Gastrocnemius medialis (tissue), 4 donors: ENCODE measurements at regions not wholly inside any gene's neighbourhood (a gene's known extent, or its start where the extent isn't known, plus 50 kb on each side); places are given as distances from the start of the nearest gene placed in this dataset.
A peak's percentile ranks its signal among the peaks of the same experiment; 100 is the strongest.

Source experiments
- ATAC-seq, 2 donors: fragments of 150-250 bp; one replicate each; pipeline ENCODE4 v1.9.1; 2016
- DNase-seq, 2 donors: peaks; one replicate each; pipeline ENCODE4 v3.0.0-alpha.2; 2019
- H3K27ac ChIP-seq, 4 donors: fragments of 200-600 bp; sonication (generic); 1 replicate in 1 of 4; 2 replicates in 3 of 4; pipeline ENCODE4 v1.5.1; 2016 to 2018; ENCODE audit warnings: mild to moderate bottlenecking in 2 of 4, moderate library complexity in 1 of 4
- H3K27me3 ChIP-seq, 3 donors: fragments of 200-600 bp; sonication (generic) in 2 of 3; 1 replicate in 1 of 3; 2 replicates in 2 of 3; pipeline versions ENCODE4 v1.5.1 to v1.6.0; 2016 to 2019; ENCODE audit warnings: mild to moderate bottlenecking in 1 of 3, moderate library complexity in 1 of 3
- H3K36me3 ChIP-seq, 2 donors: fragments of 200-600 bp; sonication (generic) in 1 of 2; one replicate each; pipeline ENCODE4 v1.5.1; 2017 to 2018
- H3K4me1 ChIP-seq, 2 donors: fragments of 200-600 bp; sonication (generic) in 1 of 2; one replicate each; pipeline ENCODE4 v1.5.1; 2016 to 2017; ENCODE audit warnings: mild to moderate bottlenecking in 2 of 2
- H3K4me3 ChIP-seq, 4 donors: fragments of 200-600 bp; sonication (generic) in 3 of 4; 1 replicate in 1 of 4; 2 replicates in 3 of 4; pipeline ENCODE4 v1.5.1; 2016 to 2019; ENCODE audit warnings: mild to moderate bottlenecking in 2 of 4
- H3K9me3 ChIP-seq, 3 donors: fragments of 200-600 bp; sonication (generic) in 2 of 3; 1 replicate in 1 of 3; 2 replicates in 2 of 3; pipeline ENCODE4 v1.5.1; 2016 to 2019
- CTCF ChIP-seq, 5 experiments: fragments of 450-650 bp in 3 of 5; fragments of 200-600 bp in 2 of 5; sonication (generic) in 2 of 5; IDR thresholded peaks in 4 of 5; conservative IDR thresholded peaks in 1 of 5; 1 replicate in 4 of 5; 2 replicates in 1 of 5; pipeline ENCODE4 v1.5.1; 2016 to 2019; ENCODE audit warnings: antibody characterized with exemption in 5 of 5, mild to moderate bottlenecking in 3 of 5, moderate library complexity in 3 of 5
- POLR2A ChIP-seq, 2 donors: fragments of 450-650 bp; IDR thresholded peaks; one replicate each; pipeline ENCODE4 v1.6.1; 2017; ENCODE audit warnings: antibody characterized with exemption in 2 of 2, mild to moderate bottlenecking in 2 of 2, moderate library complexity in 2 of 2
- in situ Hi-C, 4 donors: fragments of 200-750 bp; cut with MboI; loops; one replicate each; pipeline versions ENCODE4 v1.15.0 to v1.8.0; 2017; ENCODE audit warnings: low sequenced_read_pairs in 4 of 4
- intact Hi-C: fragments of 100-400 bp; cut with DNase I; formaldehyde crosslinking; loops from one replicate; pipeline ENCODE4 v1.15.1; 2023; ENCODE audit warnings: low total_unique reads

GRCh38 chr10:31130406-31130805 lies 98.7 kb upstream of the ZNF438 start:
- H3K4me3 ChIP-seq: no peak overlapping the region
- H3K4me1 ChIP-seq: peaks cover 4 to 13% of the 10 kb centered on the region in 2 donors
- H3K9me3 ChIP-seq: no peaks in the 10 kb centered on the region
- DNase-seq: no peak
- no peak overlapping the region for H3K27ac ChIP-seq
- no peaks in the 10 kb centered on the region for H3K36me3 ChIP-seq
- H3K27me3 ChIP-seq: no peaks in the 10 kb centered on the region
- TF ChIP-seq POLR2A (IDR thresholded peaks at IDR 0.05) (no peak), CTCF (IDR thresholded peaks at IDR 0.05 in 4 of 5, conservative IDR thresholded peaks at IDR 0.05 in 1 of 5) (no peak)
- in situ Hi-C loops: no loop called here
- ATAC-seq: no peak
- intact Hi-C loops: loop anchor here (5.0 kb wide), 2 partner anchors 98 to 187 kb away; partner anchors contain the start of genes ZEB1 and ZNF438

- TF ChIP-seq POLR2A (IDR thresholded peaks at IDR 0.05) (no peak), CTCF (IDR thresholded peaks at IDR 0.05 in 4 of 5, conservative IDR thresholded peaks at IDR 0.05 in 1 of 5) (no peak)
- intact Hi-C loops: loop anchor here (5.0 kb wide), 2 partner anchors 99 to 186 kb away; partner anchors contain the start of genes ZEB1 and ZNF438
- H3K36me3 ChIP-seq: no peaks in the 10 kb centered on the region
- in situ Hi-C loops: no loop called here
- H3K27me3 ChIP-seq: no peaks in the 10 kb centered on the region
- H3K4me3 ChIP-seq: no peak overlapping the region
- DNase-seq (no peak), ATAC-seq (no peak)
- no peak overlapping the region for H3K27ac ChIP-seq
- peaks cover 4 to 13% of the 10 kb centered on the region in 2 donors for H3K4me1 ChIP-seq
- H3K9me3 ChIP-seq: no peaks in the 10 kb centered on the region
These were observed 99.6 kb upstream of the ZNF438 start for GRCh38 chr10:31131251-31131650.

GRCh38 chr10:31132681-31133244 lies 101.1 kb upstream of the ZNF438 start:
- in situ Hi-C loops (no loop called here), intact Hi-C loops (loop anchor here (5.0 kb wide), 2 partner anchors 100 to 185 kb away; partner anchors contain the start of genes ZEB1 and ZNF438)
- Histone ChIP-seq H3K4me1 (peaks cover 4 to 13% of the 10 kb centered on the region in 2 donors), H3K27me3 (no peaks in the 10 kb centered on the region), H3K4me3 (no peak overlapping the region), H3K9me3 (no peaks in the 10 kb centered on the region), H3K36me3 (no peaks in the 10 kb centered on the region), H3K27ac (peak overlapping the region; percentile 90 to 94 (median 93))
- DNase-seq: no peak
- TF ChIP-seq CTCF (IDR thresholded peaks at IDR 0.05 in 4 of 5, conservative IDR thresholded peaks at IDR 0.05 in 1 of 5) (no peak), POLR2A (IDR thresholded peaks at IDR 0.05) (no peak)
- ATAC-seq: no peak

- no peak for DNase-seq
- H3K4me1 ChIP-seq: peaks cover 4 to 13% of the 10 kb centered on the region in 2 donors
- in situ Hi-C loops (no loop called here), intact Hi-C loops (loop anchor here (5.0 kb wide), 2 partner anchors 101 to 184 kb away; partner anchors contain the start of genes ZEB1 and ZNF438)
- TF ChIP-seq POLR2A (IDR thresholded peaks at IDR 0.05) (no peak), CTCF (IDR thresholded peaks at IDR 0.05 in 4 of 5, conservative IDR thresholded peaks at IDR 0.05 in 1 of 5) (no peak)
- peak overlapping the region; percentile 90 to 94 (median 93) for H3K27ac ChIP-seq
- no peaks in the 10 kb centered on the region for H3K36me3 ChIP-seq
- H3K4me3 ChIP-seq: peak overlapping the region; percentile 63 to 94 (median 68)
- no peak for ATAC-seq
- H3K27me3 ChIP-seq: no peaks in the 10 kb centered on the region
- H3K9me3 ChIP-seq: no peaks in the 10 kb centered on the region
These were observed 101.7 kb upstream of the ZNF438 start for GRCh38 chr10:31133251-31133791.
